Type B pancreatic cell (in vitro differentiated cells): ENCODE measurements at regions not wholly inside any gene's neighbourhood (a gene's known extent, or its start where the extent isn't known, plus 50 kb on each side); places are given as distances from the start of the nearest gene placed in this dataset.
"Not testable (repeated sequence)": the region's sequence is repeated elsewhere in the genome, so short reads cannot be mapped to it uniquely, and the experiment has no call there.

Experiments
- DNase-seq: peaks from one replicate; pipeline ENCODE4 v3.0.0; 2021; ENCODE audit warnings: mixed read lengths; ENCODE audit not compliant: unreplicated experiment; ENCODE audit errors: extremely low spot score
- H3K27ac Mint-ChIP-seq: 2 replicates; pipeline ENCODE4 v1.8.0; 2021; ENCODE audit warnings: mild to moderate bottlenecking, mixed read lengths
- H3K27me3 Mint-ChIP-seq: 2 replicates; pipeline ENCODE4 v1.8.0; 2021; ENCODE audit warnings: mixed read lengths
- H3K36me3 Mint-ChIP-seq: 2 replicates; pipeline ENCODE4 v1.8.0; 2021; ENCODE audit warnings: mixed read lengths
- H3K4me1 Mint-ChIP-seq: one replicate; pipeline ENCODE4 v1.8.0; 2021; ENCODE audit warnings: mixed read lengths; ENCODE audit not compliant: unreplicated experiment
- H3K4me3 Mint-ChIP-seq: 2 replicates; pipeline ENCODE4 v1.8.0; 2021; ENCODE audit warnings: mild to moderate bottlenecking, mixed read lengths
- H3K9me3 Mint-ChIP-seq: 2 replicates; pipeline ENCODE4 v1.8.0; 2021; ENCODE audit warnings: mixed read lengths
- CTCF ChIP-seq: fragments of 200-600 bp; sonication (generic); conservative IDR thresholded peaks from 2 replicates; pipeline ENCODE4 v1.5.0; 2021; ENCODE audit warnings: antibody characterized with exemption, mild to moderate bottlenecking

DNA sequence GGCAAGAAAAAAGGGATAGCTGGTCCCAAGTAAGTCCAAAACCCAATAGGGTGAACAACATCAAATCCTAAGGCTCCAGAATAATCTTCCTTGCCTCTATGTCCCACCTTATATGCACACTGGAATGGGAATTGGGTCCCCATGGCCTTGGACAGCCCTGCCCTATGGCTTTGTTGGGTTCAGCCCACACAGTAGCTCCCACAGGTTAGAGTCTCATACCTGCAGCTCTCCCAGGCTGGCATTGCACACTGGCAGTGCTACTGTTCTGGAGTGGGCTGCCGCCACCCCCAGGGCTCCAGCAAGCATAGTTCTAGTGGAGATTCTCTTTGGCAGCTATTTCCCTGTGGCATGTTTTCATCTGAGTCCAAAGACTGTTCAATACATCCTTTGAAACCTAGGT, 352.4 kb upstream of the CLEC14A start:
- H3K4me3 Mint-ChIP-seq = no peak overlapping the region
- no peak for DNase-seq
- no peaks in the 10 kb centered on the region for H3K4me1 Mint-ChIP-seq
- H3K27me3 Mint-ChIP-seq = no peaks in the 10 kb centered on the region
- no peaks in the 10 kb centered on the region for H3K9me3 Mint-ChIP-seq
- no peak overlapping the region for H3K27ac Mint-ChIP-seq
- no peaks in the 10 kb centered on the region for H3K36me3 Mint-ChIP-seq
- no peak for TF ChIP-seq CTCF

DNA sequence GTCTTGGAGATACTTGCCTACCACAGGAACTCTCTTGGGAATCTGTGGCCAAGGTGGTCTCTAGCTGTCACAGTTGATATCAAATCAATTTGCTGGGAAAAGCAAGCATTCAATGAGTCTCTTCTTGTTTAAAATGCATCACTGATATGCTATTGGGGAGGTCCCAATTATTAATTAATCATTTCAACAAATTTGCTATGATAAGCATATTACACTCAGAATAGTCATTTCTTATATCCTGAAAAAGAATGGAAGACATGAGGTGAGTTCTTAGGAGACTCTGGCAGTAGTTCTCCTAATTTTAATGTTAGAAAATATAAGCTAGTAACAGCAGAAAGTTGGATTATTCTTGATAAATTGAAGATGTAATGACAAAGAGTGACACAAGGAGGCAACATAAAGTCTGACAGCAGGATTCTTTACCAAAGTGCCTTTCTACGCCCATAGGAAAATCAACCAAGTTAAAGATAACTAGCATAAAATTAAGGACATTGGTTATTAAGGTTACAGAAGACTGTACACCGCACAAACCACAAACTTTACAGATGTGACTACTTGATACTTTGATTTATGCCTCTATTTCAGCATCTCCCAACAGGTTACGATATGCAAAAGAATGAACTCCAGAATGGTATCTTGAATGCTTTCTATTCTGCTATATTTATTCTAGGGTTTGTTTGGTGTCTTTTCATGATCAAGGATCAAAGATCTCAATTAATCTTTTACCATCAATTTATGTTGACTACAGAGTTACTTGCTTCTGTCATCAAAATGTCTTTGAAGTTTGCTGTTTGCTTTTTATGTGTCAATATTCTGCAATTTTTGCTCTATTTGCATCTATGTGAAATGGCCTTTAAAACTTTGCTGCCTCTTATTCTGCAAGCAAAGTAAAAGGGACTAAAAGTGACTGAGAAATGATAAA, 349.6 kb upstream of the CLEC14A start:
- DNase-seq = no peak
- Mint-ChIP-seq H3K4me1 (no peaks in the 10 kb centered on the region), H3K4me3 (no peak overlapping the region), H3K27ac (no peak overlapping the region), H3K27me3 (peaks cover 2% of the 10 kb centered on the region), H3K36me3 (no peaks in the 10 kb centered on the region), H3K9me3 (peaks cover 2% of the 10 kb centered on the region)
- TF ChIP-seq CTCF = peak; percentile 54

- not testable (repeated sequence) for H3K4me1 Mint-ChIP-seq, H3K36me3 Mint-ChIP-seq, H3K4me3 Mint-ChIP-seq, H3K9me3 Mint-ChIP-seq, H3K27me3 Mint-ChIP-seq, DNase-seq, H3K27ac Mint-ChIP-seq
- TF ChIP-seq CTCF = peak; percentile 43
Observed at GRCh38 chr14:38600572-38600971, 344.7 kb upstream of the CLEC14A start.

- Mint-ChIP-seq H3K4me3 (no peak overlapping the region), H3K27ac (no peak overlapping the region), H3K27me3 (no peaks in the 10 kb centered on the region), H3K4me1 (no peaks in the 10 kb centered on the region), H3K9me3 (no peaks in the 10 kb centered on the region), H3K36me3 (no peaks in the 10 kb centered on the region)
- no peak for TF ChIP-seq CTCF
- DNase-seq = no peak
Observed at GRCh38 chr14:38593476-38593875, 337.6 kb upstream of the CLEC14A start.

DNA sequence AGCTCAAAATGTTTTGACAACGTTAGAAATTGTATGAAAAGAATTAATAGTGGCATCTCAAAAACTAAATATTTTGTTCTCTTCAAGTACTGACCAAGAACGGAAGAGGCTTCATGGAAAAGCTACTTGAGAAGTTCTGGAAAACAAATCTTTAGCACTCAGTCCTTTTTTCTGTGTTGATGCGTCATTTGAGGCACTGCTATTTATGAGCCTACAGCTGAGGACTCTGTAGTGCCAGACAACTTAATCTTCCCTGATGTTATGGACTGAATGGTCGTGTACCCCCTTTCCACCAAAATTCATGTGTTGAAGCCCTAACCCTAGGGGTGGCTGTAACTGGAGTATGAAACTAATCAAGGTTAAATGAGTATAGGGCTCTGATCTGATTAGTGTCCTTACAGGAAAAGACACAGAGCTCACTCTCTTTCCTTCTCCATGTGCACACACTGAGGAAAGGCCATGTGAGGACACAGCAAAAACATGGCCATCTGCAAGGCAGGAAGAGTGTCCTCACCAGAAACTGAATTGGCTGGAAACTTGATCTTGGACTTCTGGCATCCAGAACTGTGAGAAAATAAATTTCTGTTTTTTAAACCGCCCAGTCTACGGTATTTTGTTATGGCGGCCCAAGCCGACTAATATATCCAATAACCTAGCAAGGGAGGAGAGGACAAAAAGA, 337.0 kb upstream of the CLEC14A start:
- H3K4me3 Mint-ChIP-seq = no peak overlapping the region
- DNase-seq = no peak
- no peaks in the 10 kb centered on the region for H3K4me1 Mint-ChIP-seq
- no peaks in the 10 kb centered on the region for H3K36me3 Mint-ChIP-seq
- TF ChIP-seq CTCF = no peak
- H3K9me3 Mint-ChIP-seq = no peaks in the 10 kb centered on the region
- no peak overlapping the region for H3K27ac Mint-ChIP-seq
- H3K27me3 Mint-ChIP-seq = no peaks in the 10 kb centered on the region
